ENCODE measurements at regions not wholly inside any gene's neighbourhood (a gene's known extent, or its start where the extent isn't known, plus 50 kb on each side); places are given as distances from the start of the nearest gene placed in this dataset.
"Not testable (repeated sequence)": the region's sequence is repeated elsewhere in the genome, so short reads cannot be mapped to it uniquely, and the experiment has no call there.

DNA sequence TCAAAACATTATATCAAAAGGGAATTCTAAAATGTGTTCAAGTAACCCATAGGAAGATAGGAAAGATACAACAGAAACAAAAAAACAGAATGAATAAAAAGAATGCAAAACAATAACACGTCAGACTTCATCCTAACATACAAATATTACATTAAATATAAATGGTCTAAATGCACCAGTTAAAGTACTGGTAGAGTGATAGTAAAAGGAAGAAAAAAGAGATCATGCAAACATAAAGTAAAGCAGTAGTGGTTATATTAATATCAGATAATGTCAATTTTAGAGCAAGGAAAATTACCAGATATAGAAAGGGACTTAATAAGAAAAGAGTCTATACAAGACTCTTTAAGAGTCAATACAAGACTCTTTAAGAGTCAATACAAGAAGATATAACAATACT is 755.7 kb downstream of the MCTP2 start:
- DNase-seq (ENCODE audit: low read depth in 2 of 2), result no peak

GRCh38 chr15:94991718-94992117 is 760.4 kb downstream of the MCTP2 start:
- no peak for DNase-seq (ENCODE audit: low read depth in 2 of 2)

GRCh38 chr15:95009635-95010034 is 778.3 kb downstream of the MCTP2 start:
- DNase-seq (ENCODE audit: low read depth in 2 of 2), result no peak

GRCh38 chr15:95013381-95013780 is 782.0 kb downstream of the MCTP2 start:
- DNase-seq (ENCODE audit: low read depth in 2 of 2), result no peak

GRCh38 chr15:95016511-95017229 is 785.3 kb downstream of the MCTP2 start:
- DNase-seq (ENCODE audit: low read depth in 2 of 2), result no peak

DNA sequence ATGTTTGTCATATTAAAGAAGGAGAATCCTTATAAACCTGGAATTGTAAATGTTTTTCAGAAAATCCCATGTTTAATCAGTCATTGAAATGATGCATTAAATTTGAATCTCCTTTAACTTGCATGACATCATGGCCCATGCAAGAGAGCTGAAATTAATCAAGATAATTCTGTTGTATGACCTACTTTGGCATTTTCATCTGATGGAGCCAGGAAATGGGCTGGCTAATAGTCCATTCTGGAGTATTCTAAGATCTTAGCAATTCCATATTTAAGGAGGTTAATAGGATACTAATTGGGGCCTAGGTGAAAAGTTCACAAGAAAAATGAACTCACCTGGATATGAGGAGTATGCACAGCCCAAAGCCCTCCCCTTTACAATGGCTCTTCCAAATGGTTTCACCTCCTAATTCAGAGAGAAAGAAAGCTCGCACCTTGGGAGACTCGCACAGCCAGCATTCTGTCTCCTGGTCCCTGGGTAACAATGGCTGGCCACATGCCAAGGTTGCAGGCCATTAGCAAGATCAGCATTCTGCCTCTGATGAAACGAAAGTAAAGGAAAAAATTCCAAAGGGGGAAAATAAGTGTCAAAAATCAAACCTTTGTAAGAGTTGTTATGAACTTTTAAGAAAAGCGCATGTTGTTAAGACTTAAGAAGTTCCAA is 786.4 kb downstream of the MCTP2 start:
- no peak for DNase-seq (ENCODE audit: low read depth in 2 of 2)

GRCh38 chr15:95018888-95019545 is 787.7 kb downstream of the MCTP2 start:
- peak in 1 of 2 donors; percentile 1 for DNase-seq (ENCODE audit: low read depth in 2 of 2)

DNA sequence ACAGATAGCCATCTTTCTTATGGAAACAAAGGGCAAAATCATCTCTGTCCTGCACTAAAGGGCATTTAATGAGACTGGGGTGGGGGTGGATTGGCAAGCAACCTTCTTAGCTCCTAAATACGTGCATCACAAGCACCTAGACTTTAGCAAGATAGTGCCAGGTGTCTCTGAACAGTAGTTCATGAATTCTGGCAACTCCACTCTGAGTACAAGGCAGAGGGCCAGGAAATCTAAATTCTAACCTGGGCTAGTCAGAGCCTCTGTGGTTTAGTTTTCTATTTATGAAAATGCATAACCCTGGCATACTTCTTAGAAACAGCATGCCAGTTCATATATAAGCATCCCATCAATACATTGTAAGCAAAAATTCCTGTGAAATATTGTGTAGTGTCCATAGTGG is 788.5 kb downstream of the MCTP2 start:
- DNase-seq (ENCODE audit: low read depth in 2 of 2), result no peak

DNA sequence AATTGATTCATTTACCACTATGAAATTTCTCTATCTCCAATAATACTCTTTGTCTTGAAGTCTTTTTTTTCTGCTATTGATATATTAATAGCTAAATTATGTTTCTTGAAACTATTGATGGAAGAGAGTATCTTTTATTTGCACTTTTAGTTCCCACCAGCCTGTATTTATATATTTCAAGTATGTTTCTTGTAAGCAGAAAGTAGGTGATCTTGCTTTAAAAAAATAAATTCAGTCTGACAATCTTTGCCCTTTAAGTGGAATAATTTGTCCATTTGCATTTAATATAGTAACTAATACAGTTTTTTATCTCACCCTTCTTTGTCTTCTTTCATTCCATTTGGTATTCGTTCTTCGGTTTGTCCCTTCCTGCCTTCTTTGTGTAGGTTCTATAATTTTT is 790.5 kb downstream of the MCTP2 start:
- DNase-seq (ENCODE audit: low read depth in 2 of 2), result no peak

- no peak for DNase-seq (ENCODE audit: low read depth in 2 of 2)
These were observed 793.0 kb downstream of the MCTP2 start for GRCh38 chr15:95024351-95024750.

- peak; percentile 9 to 15 for DNase-seq (ENCODE audit: low read depth in 2 of 2)
These were observed 794.8 kb downstream of the MCTP2 start for GRCh38 chr15:95025924-95026728.

- DNase-seq (ENCODE audit: low read depth in 2 of 2), result no peak
These were observed 796.6 kb downstream of the MCTP2 start for GRCh38 chr15:95027981-95028380.

- DNase-seq (ENCODE audit: low read depth in 2 of 2), result no peak
These were observed 800.8 kb downstream of the MCTP2 start for GRCh38 chr15:95032156-95032555.

DNA sequence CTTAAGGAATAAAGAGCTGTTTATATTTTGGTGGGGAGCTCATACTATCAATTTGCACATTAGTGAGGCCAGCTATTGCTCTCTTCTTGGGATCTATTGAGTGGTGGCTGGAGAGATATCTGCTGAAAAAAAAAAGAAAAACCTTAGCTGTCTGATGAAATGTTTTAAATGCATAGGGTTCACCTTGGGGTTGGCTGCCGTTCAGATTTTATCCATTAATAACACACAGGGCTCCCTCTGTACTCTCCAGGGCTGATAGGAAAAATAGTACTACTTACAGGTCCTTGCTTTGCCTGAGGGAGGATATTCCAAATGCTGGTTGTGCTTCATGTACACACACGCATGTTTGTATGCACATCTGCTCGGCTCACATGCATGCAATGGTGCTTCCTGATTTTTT is 803.7 kb downstream of the MCTP2 start:
- no peak for DNase-seq (ENCODE audit: low read depth in 2 of 2)

DNA sequence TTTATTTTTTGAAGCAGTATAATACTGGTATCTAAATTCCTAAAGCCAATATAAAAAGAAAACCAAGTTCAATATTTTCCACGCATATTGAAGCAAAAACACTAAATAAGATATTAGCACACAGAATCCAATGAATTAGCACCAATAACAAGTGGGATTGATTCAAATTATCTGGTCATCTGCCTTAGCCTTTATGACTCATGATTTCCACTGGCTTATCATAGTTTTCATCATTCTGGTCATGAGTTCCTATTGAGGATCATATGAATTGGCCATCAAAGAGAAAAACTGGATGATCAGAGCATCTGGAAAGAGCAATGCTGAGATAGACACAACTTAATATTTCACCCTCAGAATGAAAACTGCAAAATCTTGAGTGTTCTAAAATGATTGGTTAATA is 809.9 kb downstream of the MCTP2 start:
- DNase-seq (ENCODE audit: low read depth in 2 of 2), result no peak

DNA sequence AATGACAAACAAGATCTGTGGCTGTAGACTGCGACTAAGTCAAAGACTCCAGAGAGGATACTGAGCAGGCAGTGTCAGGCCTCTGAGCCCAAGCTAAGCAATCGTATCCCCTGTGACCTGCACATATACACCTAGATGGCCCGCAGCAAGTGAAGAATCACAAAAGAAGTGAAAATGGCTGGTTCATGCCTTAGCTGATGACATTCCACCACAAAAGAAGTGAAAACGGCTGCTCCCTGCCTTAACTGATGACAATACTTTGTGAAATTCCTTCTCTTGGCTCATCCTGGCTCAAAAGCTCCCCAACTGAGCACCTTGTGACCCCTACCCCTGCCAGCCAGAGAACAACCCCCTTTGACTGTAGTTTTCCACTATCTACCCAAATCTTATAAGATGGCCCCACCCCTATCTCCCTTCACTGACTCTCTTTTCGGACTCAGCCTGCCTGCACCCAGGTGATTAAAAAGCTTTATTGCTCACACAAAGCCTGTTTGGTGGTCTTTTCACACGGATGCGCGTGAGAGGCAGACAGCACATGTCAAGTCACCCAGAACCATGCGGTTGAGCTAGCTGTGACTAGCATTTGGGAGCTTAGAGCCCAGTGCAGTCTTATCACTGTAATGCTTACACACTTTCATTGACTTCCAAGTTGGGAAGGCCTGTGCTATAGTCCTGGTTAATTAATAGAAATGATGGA is 812.0 kb downstream of the MCTP2 start:
- DNase-seq (ENCODE audit: low read depth in 2 of 2), result not testable (repeated sequence)

DNA sequence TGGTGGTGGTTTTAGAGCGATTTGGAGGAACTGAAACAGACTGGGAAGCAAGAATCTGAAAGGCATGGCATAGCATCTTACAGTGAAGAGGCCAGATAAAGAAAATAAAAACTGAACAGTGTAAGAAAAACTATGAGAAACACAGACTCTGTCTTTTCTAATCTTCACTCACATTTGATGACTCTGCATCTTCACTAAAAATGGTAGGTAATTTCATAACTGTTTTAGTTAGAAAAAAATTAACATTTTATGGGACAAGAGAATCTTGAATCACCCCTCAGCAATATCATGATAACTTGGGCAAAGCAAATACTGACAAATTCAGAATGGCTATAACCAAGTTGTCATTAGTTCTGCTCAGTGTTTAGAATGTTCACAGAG is 812.6 kb downstream of the MCTP2 start:
- no peak for DNase-seq (ENCODE audit: low read depth in 2 of 2)

DNA sequence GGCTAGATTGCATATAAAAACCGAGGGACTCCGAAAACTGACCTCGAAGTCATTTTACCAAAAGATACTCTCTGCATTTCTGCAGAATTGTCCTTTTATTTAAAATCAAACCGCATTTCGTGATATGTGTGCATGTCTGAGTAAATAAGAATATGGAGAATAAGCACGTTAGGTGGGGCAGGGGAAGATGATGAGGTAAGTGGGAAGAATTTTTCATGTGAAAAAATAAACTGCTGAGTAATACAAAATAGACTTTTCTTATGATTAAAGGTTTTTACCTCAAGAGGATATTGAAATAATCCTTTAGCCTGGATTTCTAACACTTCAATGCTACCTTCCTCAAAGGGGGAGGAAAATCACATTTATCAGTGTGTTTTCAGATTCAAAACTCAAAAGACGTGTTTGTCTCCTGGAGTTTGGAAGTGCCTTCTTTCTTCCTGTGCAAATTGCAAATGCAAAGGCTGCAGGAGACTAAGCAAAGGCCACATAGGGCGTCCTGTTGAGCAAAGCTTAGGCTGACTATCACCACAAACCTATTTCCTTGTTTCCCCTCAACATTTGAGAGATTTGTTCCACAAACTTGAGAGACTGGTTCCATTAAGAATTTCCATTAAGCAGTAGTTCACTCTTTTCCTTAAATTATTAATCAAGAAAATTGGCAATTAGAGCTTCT is 813.5 kb downstream of the MCTP2 start:
- DNase-seq (ENCODE audit: low read depth in 2 of 2), result no peak

DNA sequence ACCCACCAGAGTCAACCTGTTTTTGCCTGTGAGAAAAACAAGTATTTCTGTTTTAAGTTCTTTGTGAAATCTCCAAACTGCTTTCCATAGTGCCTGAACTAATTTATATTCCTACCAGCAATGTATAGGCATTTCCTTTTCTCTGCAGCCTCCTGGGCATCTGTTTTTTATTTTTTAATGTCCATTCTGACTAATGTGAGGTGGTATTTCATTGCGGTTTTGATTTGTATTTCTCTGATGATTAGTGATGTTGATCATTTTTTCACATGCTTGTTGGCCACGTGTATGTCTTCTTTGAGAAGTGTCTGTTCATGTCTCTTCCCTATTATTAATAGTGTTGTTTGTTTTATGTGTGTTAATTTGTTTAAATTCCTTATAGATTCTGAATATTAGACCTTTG is 820.5 kb downstream of the MCTP2 start:
- no peak for DNase-seq (ENCODE audit: low read depth in 2 of 2)

DNA sequence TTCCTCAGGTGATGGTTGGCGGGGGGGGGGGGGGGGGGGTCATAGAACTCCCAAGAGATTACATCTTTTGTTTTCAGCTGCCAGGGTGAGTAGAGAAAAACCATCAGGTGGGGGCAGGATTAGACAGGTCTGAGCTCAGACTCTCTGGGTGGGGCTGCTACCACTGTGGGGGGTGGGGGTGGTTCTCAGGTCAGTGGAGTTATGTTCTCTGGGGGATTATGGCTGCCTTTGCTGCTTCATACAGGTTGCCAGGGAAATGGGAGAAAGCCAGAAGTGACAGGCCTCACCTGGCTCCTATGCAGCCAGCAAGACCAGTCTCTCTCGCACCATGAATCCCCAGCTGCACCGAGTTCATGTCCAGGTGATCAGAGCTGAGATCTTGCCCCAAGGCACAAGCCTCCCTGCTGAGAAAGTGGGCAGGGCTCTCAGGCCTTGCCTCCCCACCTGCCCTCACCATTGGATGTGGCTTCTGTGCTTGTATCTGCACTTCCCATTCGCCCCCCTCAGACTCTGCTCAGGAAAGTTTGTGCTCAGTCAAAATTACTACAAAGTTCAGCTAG is 828.1 kb downstream of the MCTP2 start:
- no peak for DNase-seq (ENCODE audit: low read depth in 2 of 2)

Data from stimulated activated CD8-positive, alpha-beta memory T cell treated with anti-CD3 and anti-CD28 coated beads, Interleukin-2, amount 100 ng/mL, for 48 hours (primary cell).